Bronchial epithelial cell (primary cell): ENCODE measurements at regions not wholly inside any gene's neighbourhood (a gene's known extent, or its start where the extent isn't known, plus 50 kb on each side); places are given as distances from the start of the nearest gene placed in this dataset.
A peak's percentile ranks its signal among the peaks of the same experiment; 100 is the strongest.

Experiments
- DNase-seq: peaks from one replicate; pipeline ENCODE4 v3.0.0-alpha.2; 2010; ENCODE audit warnings: low read depth
- FAIRE-seq: peaks from 2 replicates; lab custom pipeline; 2011; peaks lifted over from hg19 to GRCh38; lab: Jason Lieb, UNC
- H3K27me3 ChIP-seq: 2 replicates; pipeline ENCODE4 v1.5.1; 2011; ENCODE audit warnings: low read length; ENCODE audit not compliant: control insufficient read depth, insufficient read depth
- H3K36me3 ChIP-seq: 2 replicates; pipeline ENCODE4 v1.5.1; 2011; ENCODE audit warnings: low read length; ENCODE audit not compliant: control insufficient read depth, insufficient read depth
- H3K4me3 ChIP-seq: 2 replicates; pipeline ENCODE4 v1.5.1; 2011; ENCODE audit warnings: mild to moderate bottlenecking, low read depth, low read length, control low read depth
- CTCF ChIP-seq: IDR thresholded peaks from 2 replicates; pipeline ENCODE4 v1.5.1; 2011; ENCODE audit warnings: mild to moderate bottlenecking, moderate library complexity, low read length, control low read depth, inconsistent platforms; ENCODE audit not compliant: insufficient read depth, severe bottlenecking

GRCh38 chr1:163538667-163539066, 216.9 kb downstream of the NUF2 start:
- no peak overlapping the region for H3K4me3 ChIP-seq
- H3K36me3 ChIP-seq = no peaks in the 10 kb centered on the region
- H3K27me3 ChIP-seq = no peaks in the 10 kb centered on the region
- DNase-seq (no peak), FAIRE-seq (no peak)
- TF ChIP-seq CTCF = no peak

- FAIRE-seq = no peak
Observed at GRCh38 chr1:163540727-163541126, 219.0 kb downstream of the NUF2 start.

GRCh38 chr1:163544441-163544840, 222.7 kb downstream of the NUF2 start:
- H3K27me3 ChIP-seq = no peaks in the 10 kb centered on the region
- DNase-seq (peak; percentile 57), FAIRE-seq (no peak)
- no peaks in the 10 kb centered on the region for H3K36me3 ChIP-seq
- H3K4me3 ChIP-seq = no peak overlapping the region
- no peak for TF ChIP-seq CTCF

More at GRCh38 chr1:163540727-163541126, 219.0 kb downstream of the NUF2 start:
- Histone ChIP-seq H3K27me3 (no peaks in the 10 kb centered on the region), H3K4me3 (no peak overlapping the region), H3K36me3 (no peaks in the 10 kb centered on the region)
- no peak for TF ChIP-seq CTCF
- DNase-seq = no peak

GRCh38 chr1:163558162-163558561, 236.4 kb downstream of the NUF2 start:
- Histone ChIP-seq H3K4me3 (no peak overlapping the region), H3K27me3 (no peaks in the 10 kb centered on the region), H3K36me3 (no peaks in the 10 kb centered on the region)
- no peak for DNase-seq
- no peak for TF ChIP-seq CTCF
- no peak for FAIRE-seq

GRCh38 chr1:163561580-163562295, 240.0 kb downstream of the NUF2 start:
- Histone ChIP-seq H3K4me3 (no peak overlapping the region), H3K27me3 (no peaks in the 10 kb centered on the region), H3K36me3 (no peaks in the 10 kb centered on the region)
- FAIRE-seq (no peak), DNase-seq (peak; percentile 19)
- TF ChIP-seq CTCF = peak; percentile 26

GRCh38 chr1:163562355-163562754, 240.6 kb downstream of the NUF2 start:
- no peak for FAIRE-seq
- DNase-seq = no peak
- no peak for TF ChIP-seq CTCF
- H3K36me3 ChIP-seq = no peaks in the 10 kb centered on the region
- no peaks in the 10 kb centered on the region for H3K27me3 ChIP-seq
- H3K4me3 ChIP-seq = no peak overlapping the region
